Limb (tissue), 2 donors: ENCODE measurements at regions not wholly inside any gene's neighbourhood (a gene's known extent, or its start where the extent isn't known, plus 50 kb on each side); places are given as distances from the start of the nearest gene placed in this dataset.
A peak's percentile ranks its signal among the peaks of the same experiment; 100 is the strongest.
"Not testable (repeated sequence)": the region's sequence is repeated elsewhere in the genome, so short reads cannot be mapped to it uniquely, and the experiment has no call there.

Experiments
- DNase-seq, 2 donors: peaks; one replicate each; pipeline ENCODE4 v3.0.0-alpha.2; 2016; ENCODE audit errors: extremely low spot score in 2 of 2

- DNase-seq: not testable (repeated sequence)
Measured at GRCh38 chr3:195669310-195669709, 51.5 kb upstream of the MUC20 start.

- DNase-seq: not testable (repeated sequence)
Measured at GRCh38 chr3:195668131-195668766, 52.5 kb upstream of the MUC20 start.

GRCh38 chr3:195665311-195665710, 55.5 kb upstream of the MUC20 start:
- not testable (repeated sequence) for DNase-seq

- not testable (repeated sequence) for DNase-seq
Measured at GRCh38 chr3:195664131-195664530, 56.6 kb upstream of the MUC20 start.

- not testable (repeated sequence) for DNase-seq
Measured at GRCh38 chr3:195659136-195659533, 61.6 kb upstream of the MUC20 start.

GRCh38 chr3:195658381-195659135, 62.2 kb upstream of the MUC20 start:
- DNase-seq: not testable (repeated sequence)

GRCh38 chr3:195657475-195658372, 63.1 kb upstream of the MUC20 start:
- peak; percentile 71 to 84 for DNase-seq

GRCh38 chr3:195656091-195656490, 64.7 kb upstream of the MUC20 start:
- DNase-seq: not testable (repeated sequence)

- DNase-seq: not testable (repeated sequence)
Measured at GRCh38 chr3:195654746-195655145, 66.0 kb upstream of the MUC20 start.

- not testable (repeated sequence) for DNase-seq
Measured at GRCh38 chr3:195654138-195654537, 66.6 kb upstream of the MUC20 start.

- DNase-seq: not testable (repeated sequence)
Measured at GRCh38 chr3:195653641-195654040, 67.1 kb upstream of the MUC20 start.

- DNase-seq: not testable (repeated sequence)
Measured at GRCh38 chr3:195647912-195648702, 64.4 kb upstream of the APOD start.

GRCh38 chr3:195645872-195646271, 62.1 kb upstream of the APOD start:
- not testable (repeated sequence) for DNase-seq

GRCh38 chr3:195643245-195643644, 59.5 kb upstream of the APOD start:
- not testable (repeated sequence) for DNase-seq

GRCh38 chr3:195642311-195642710, 58.6 kb upstream of the APOD start:
- DNase-seq: not testable (repeated sequence)

GRCh38 chr3:195638456-195638855, 54.7 kb upstream of the APOD start:
- DNase-seq: not testable (repeated sequence)

GRCh38 chr3:195637473-195638233, 53.9 kb upstream of the APOD start:
- not testable (repeated sequence) for DNase-seq

GRCh38 chr3:195637011-195637410, 53.3 kb upstream of the APOD start:
- not testable (repeated sequence) for DNase-seq

GRCh38 chr3:195635898-195636685, 52.4 kb upstream of the APOD start:
- DNase-seq: not testable (repeated sequence)
